ENCODE measurements at regions not wholly inside any gene's neighbourhood (a gene's known extent, or its start where the extent isn't known, plus 50 kb on each side); places are given as distances from the start of the nearest gene placed in this dataset.

DNA sequence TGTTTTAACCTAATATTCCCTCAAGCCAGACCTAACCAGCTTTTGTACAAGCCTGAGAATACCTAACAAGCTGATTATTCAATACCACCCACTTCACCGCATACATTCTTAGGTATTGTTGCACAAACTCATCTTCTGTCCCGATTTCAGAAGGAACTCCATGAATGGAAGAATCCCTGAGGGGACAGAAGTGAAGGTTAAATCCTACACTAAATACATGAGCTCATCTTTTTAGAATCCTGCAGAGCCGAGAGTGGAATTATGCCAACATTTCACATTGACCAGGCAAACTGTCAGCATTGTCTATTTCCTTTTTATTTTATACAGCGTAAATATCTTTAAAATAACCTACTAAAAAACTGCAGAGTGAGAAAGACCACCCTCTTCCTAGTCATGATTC, 140.7 kb upstream of the PRICKLE1 start:
- no peak for TF ChIP-seq CTCF (IDR thresholded peaks at IDR 0.05)
- no peak for TF ChIP-seq POLR2A (IDR thresholded peaks at IDR 0.05)
- WGBS, 2 donors = 76 to 80% methylated on average over 4 of the region's 4 CpGs
- no peaks in the 10 kb centered on the region for H3K9me3 ChIP-seq
- H3K27me3 ChIP-seq = no peaks in the 10 kb centered on the region
- H3K4me1 ChIP-seq = no peaks in the 10 kb centered on the region
- intact Hi-C loops (cut with DNase I) = no loop called here
- H3K36me3 ChIP-seq = no peaks in the 10 kb centered on the region
- H3K4me3 ChIP-seq (replicated peaks in 1 of 3) = no peak overlapping the region
- DNase-seq = no peak
- no peak overlapping the region for H3K27ac ChIP-seq

DNA sequence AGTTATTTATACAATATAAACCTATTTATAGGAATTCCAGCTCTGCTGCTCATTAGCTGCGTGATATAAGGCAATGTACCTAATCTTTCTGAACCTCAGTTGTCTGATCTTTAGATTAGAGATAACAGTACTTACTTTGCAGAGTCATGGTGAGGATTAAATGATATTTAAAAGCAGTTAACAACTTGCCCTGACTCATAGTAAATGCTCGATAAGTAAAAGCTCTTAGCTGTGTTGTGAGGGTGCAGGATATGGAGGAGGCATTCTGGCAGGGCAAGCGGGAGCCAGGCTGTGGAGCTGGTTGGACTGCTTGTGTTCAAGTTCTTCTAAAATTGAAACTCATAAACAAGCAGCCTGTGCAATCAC, 140.0 kb upstream of the PRICKLE1 start:
- TF ChIP-seq CTCF (IDR thresholded peaks at IDR 0.05) (no peak), POLR2A (IDR thresholded peaks at IDR 0.05) (no peak)
- H3K36me3 ChIP-seq = no peaks in the 10 kb centered on the region
- no peak for DNase-seq
- no peak overlapping the region for H3K27ac ChIP-seq
- no peaks in the 10 kb centered on the region for H3K4me1 ChIP-seq
- H3K27me3 ChIP-seq = no peaks in the 10 kb centered on the region
- H3K9me3 ChIP-seq = no peaks in the 10 kb centered on the region
- no peak overlapping the region for H3K4me3 ChIP-seq (replicated peaks in 1 of 3)
- intact Hi-C loops (cut with DNase I) = no loop called here
- WGBS, 2 donors = 84 to 88% methylated on average over 3 of the region's 3 CpGs

DNA sequence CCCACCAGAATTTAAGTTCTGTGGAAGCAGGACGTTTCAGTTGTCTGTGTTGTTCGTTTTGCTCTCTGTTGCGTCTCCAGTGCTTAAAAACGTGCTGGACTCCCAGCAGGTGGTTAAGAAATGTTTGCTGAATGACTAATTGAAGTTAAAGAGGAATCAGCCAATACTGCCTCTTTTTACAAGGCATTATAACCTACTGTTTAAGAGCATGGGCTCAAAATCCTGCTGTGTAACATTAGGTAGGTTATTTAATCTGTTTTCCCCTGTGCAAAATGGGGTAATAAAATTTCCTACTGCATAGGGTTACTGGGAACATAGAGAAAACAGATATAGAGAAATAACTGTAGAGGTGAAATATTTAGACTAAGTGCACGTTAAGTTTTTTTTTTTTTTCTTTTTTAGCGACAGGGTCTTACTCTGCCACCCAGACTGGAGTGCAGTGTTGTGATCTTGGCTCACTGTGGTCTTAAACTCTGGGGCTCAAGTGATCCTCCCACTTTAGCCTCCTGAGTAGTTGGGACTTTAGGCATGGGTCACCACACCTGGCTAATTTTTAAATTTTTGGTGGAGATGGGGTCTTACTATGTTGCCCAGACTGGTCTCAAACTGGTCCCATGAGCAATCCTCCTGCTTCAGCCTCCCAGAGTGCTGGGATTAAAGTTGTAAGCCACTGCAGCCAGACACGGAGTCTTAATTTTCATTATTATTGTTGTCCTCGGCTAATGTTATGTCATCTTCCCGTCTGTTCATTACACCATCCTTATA, 139.4 kb upstream of the PRICKLE1 start:
- H3K9me3 ChIP-seq = no peaks in the 10 kb centered on the region
- no peaks in the 10 kb centered on the region for H3K27me3 ChIP-seq
- no peaks in the 10 kb centered on the region for H3K4me1 ChIP-seq
- H3K4me3 ChIP-seq (replicated peaks in 1 of 3) = no peak overlapping the region
- WGBS, 2 donors = 76 to 82% methylated on average over 9 of the region's 9 CpGs
- H3K27ac ChIP-seq = no peak overlapping the region
- no peak for DNase-seq
- H3K36me3 ChIP-seq = no peaks in the 10 kb centered on the region
- TF ChIP-seq CTCF (IDR thresholded peaks at IDR 0.05) (no peak), POLR2A (IDR thresholded peaks at IDR 0.05) (no peak)
- intact Hi-C loops (cut with DNase I) = no loop called here

DNA sequence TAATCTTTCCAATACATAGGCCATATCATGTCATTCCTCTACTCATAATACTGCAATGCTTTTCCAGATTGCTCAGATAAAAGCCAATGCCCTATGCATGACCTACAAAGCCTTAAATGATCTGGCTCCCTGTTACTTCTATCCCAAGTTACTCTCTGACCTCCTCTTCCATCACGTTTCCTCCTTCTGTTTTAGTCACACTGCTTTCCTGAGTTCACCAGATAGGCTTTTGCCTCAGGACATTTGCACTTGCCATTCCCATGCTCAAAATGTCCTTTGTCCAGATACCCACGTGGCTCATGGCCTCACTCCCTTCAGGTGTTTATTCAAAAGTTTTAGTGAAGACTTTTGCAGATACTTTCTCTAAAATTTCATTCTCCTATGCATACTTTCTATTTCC, 138.7 kb upstream of the PRICKLE1 start:
- Histone ChIP-seq H3K27me3 (no peaks in the 10 kb centered on the region), H3K36me3 (no peaks in the 10 kb centered on the region), H3K4me3 (replicated peaks in 1 of 3) (no peak overlapping the region), H3K4me1 (no peaks in the 10 kb centered on the region), H3K27ac (no peak overlapping the region), H3K9me3 (no peaks in the 10 kb centered on the region)
- WGBS, 2 donors = 60 to 68% methylated on average over 2 of the region's 2 CpGs
- TF ChIP-seq POLR2A (IDR thresholded peaks at IDR 0.05) (no peak), CTCF (IDR thresholded peaks at IDR 0.05) (no peak)
- intact Hi-C loops (cut with DNase I) = no loop called here
- no peak for DNase-seq

DNA sequence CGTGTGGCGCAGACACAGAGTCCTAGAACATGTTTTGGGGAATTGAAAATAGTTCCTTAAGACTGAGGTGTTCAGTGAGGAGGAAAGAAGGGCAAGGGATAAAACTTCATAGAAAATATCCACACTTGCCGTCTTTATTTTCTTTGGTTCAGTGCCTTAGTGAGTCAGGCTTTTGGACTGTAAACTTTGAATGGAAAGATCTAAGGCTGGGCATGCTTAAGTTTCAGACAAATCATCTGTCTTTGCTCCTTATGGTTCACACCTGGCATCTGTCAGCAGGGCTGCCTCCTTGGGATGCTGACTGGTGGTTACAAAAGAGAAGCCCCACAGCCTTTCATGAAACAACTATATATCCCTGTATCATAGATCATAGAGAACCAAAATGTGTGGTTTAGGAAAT, 136.3 kb upstream of the PRICKLE1 start:
- Histone ChIP-seq H3K36me3 (no peaks in the 10 kb centered on the region), H3K4me3 (replicated peaks in 1 of 3) (no peak overlapping the region), H3K4me1 (no peaks in the 10 kb centered on the region), H3K27ac (no peak overlapping the region), H3K27me3 (no peaks in the 10 kb centered on the region), H3K9me3 (no peaks in the 10 kb centered on the region)
- DNase-seq = no peak
- intact Hi-C loops (cut with DNase I) = no loop called here
- no peak for TF ChIP-seq CTCF (IDR thresholded peaks at IDR 0.05)
- 91 to 94% methylated on average over 3 of the region's 3 CpGs for WGBS, 2 donors
